Lower leg skin (tissue), 3 donors: ENCODE measurements at regions not wholly inside any gene's neighbourhood (a gene's known extent, or its start where the extent isn't known, plus 50 kb on each side); places are given as distances from the start of the nearest gene placed in this dataset.

ENCODE experiments used
- CTCF ChIP-seq, 3 donors: fragments of 450-650 bp; IDR thresholded peaks; one replicate each; pipeline ENCODE4 v1.5.1; 2016; ENCODE audit warnings: antibody characterized with exemption in 3 of 3, mild to moderate bottlenecking in 3 of 3, moderate library complexity in 2 of 3
- POLR2A ChIP-seq, 2 donors: fragments of 450-650 bp; IDR thresholded peaks; one replicate each; pipeline ENCODE4 v1.6.1; 2016 to 2017; ENCODE audit warnings: antibody characterized with exemption in 2 of 2, mild to moderate bottlenecking in 1 of 2, moderate library complexity in 1 of 2

GRCh38 chr1:221200464-221200863, 321.2 kb downstream of the HLX start:
- no peak for TF ChIP-seq CTCF (IDR thresholded peaks at IDR 0.05)
- no peak for TF ChIP-seq POLR2A (IDR thresholded peaks at IDR 0.05)
